DND-41 (cell line): ENCODE measurements at regions not wholly inside any gene's neighbourhood (a gene's known extent, or its start where the extent isn't known, plus 50 kb on each side); places are given as distances from the start of the nearest gene placed in this dataset.
A peak's percentile ranks its signal among the peaks of the same experiment; 100 is the strongest.

ENCODE experiments used
- ATAC-seq: fragments of 200-7000 bp; cut with Tn5 transposase; 3 replicates; pipeline ENCODE4 v1.9.1; 2021; ENCODE audit warnings: low read depth; ENCODE audit not compliant: insufficient read depth
- DNase-seq: peaks from one replicate; pipeline ENCODE4 v3.0.0-alpha.2; 2020
- H2AFZ ChIP-seq: 2 replicates; pipeline ENCODE4 v1.6.0; 2012; ENCODE audit warnings: low read depth, low read length
- H3K27ac ChIP-seq: 2 replicates; pipeline ENCODE4 v1.5.1; 2012; ENCODE audit warnings: low read length, inconsistent platforms
- H3K27me3 ChIP-seq: fragments of 200-600 bp; sonication (generic); 2 replicates; pipeline ENCODE4 v1.6.0; 2012; ENCODE audit warnings: low read length, mild to moderate bottlenecking, inconsistent platforms; ENCODE audit not compliant: insufficient read depth, poor library complexity
- H3K36me3 ChIP-seq: 2 replicates; pipeline ENCODE4 v1.5.1; 2012; ENCODE audit warnings: low read length, inconsistent platforms; ENCODE audit not compliant: insufficient read depth
- H3K4me1 ChIP-seq: 2 replicates; pipeline ENCODE4 v1.5.1; 2012; ENCODE audit warnings: mild to moderate bottlenecking, low read length; ENCODE audit not compliant: insufficient read depth
- H3K4me2 ChIP-seq: 2 replicates; pipeline ENCODE4 v1.6.0; 2012; ENCODE audit warnings: mild to moderate bottlenecking, moderate library complexity, low read length, inconsistent platforms; ENCODE audit not compliant: insufficient read depth
- H3K4me3 ChIP-seq, 2 experiments: fragments of 200-600 bp in 1 of 2; shearing (Covaris generic) in 1 of 2; 2 replicates each; pipeline ENCODE4 v1.5.1; 2012 to 2016; ENCODE audit warnings: inconsistent platforms in 2 of 2, low read length in 2 of 2, mild to moderate bottlenecking in 2 of 2, low read depth in 1 of 2, moderate library complexity in 1 of 2
- H3K79me2 ChIP-seq: 2 replicates; pipeline ENCODE4 v1.6.0; 2012; ENCODE audit warnings: low read length, inconsistent platforms; ENCODE audit not compliant: insufficient read depth
- H3K9ac ChIP-seq: 2 replicates; pipeline ENCODE4 v1.6.0; 2012; ENCODE audit warnings: low read depth, mild to moderate bottlenecking, inconsistent platforms, low read length, moderate library complexity
- H3K9me3 ChIP-seq: 2 replicates; pipeline ENCODE4 v1.5.1; 2012; ENCODE audit warnings: low read length, moderate library complexity, mild to moderate bottlenecking, inconsistent platforms; ENCODE audit not compliant: insufficient read depth, severe bottlenecking
- H4K20me1 ChIP-seq: 2 replicates; pipeline ENCODE4 v1.6.0; 2012; ENCODE audit warnings: low read length; ENCODE audit not compliant: insufficient read depth
- CTCF ChIP-seq: IDR thresholded peaks from 2 replicates; pipeline ENCODE4 v1.5.1; 2012; ENCODE audit warnings: borderline replicate concordance, low read length, moderate library complexity, mild to moderate bottlenecking; ENCODE audit not compliant: poor library complexity, severe bottlenecking; ENCODE audit errors: extremely low read depth
- EZH2 ChIP-seq: IDR thresholded peaks from 3 replicates; pipeline ENCODE4 v1.6.1; 2012; ENCODE audit warnings: borderline replicate concordance, low read depth, mild to moderate bottlenecking, moderate library complexity, low read length, inconsistent platforms; ENCODE audit not compliant: severe bottlenecking

- Histone ChIP-seq H4K20me1 (no peaks in the 10 kb centered on the region), H3K4me2 (peak overlapping the region; percentile 77), H3K4me3 (no peak overlapping the region), H3K27ac (peak overlapping the region; percentile 92), H3K9me3 (no peaks in the 10 kb centered on the region), H3K4me1 (peaks cover 64% of the 10 kb centered on the region), H3K27me3 (no peaks in the 10 kb centered on the region), H3K9ac (peak overlapping the region; percentile 58), H3K79me2 (peaks cover 25% of the 10 kb centered on the region), H3K36me3 (no peaks in the 10 kb centered on the region), H2AFZ (no peak overlapping the region)
- DNase-seq: peak; percentile 70
- no peak for TF ChIP-seq CTCF
- TF ChIP-seq EZH2: no peak
- ATAC-seq: peak; percentile 74
These were observed 52.2 kb downstream of the SIPA1L2 start for GRCh38 chr1:232577772-232578171.

GRCh38 chr1:232576537-232576936 lies 53.4 kb downstream of the SIPA1L2 start:
- Histone ChIP-seq H3K9me3 (no peaks in the 10 kb centered on the region), H3K27ac (no peak overlapping the region), H3K36me3 (no peaks in the 10 kb centered on the region), H3K4me1 (peaks cover 68% of the 10 kb centered on the region), H3K27me3 (no peaks in the 10 kb centered on the region), H3K4me3 (no peak overlapping the region), H4K20me1 (no peaks in the 10 kb centered on the region), H3K4me2 (no peak overlapping the region), H3K9ac (no peak overlapping the region), H3K79me2 (peaks cover 25% of the 10 kb centered on the region), H2AFZ (no peak overlapping the region)
- ATAC-seq (no peak), DNase-seq (no peak)
- TF ChIP-seq EZH2 (no peak), CTCF (no peak)

GRCh38 chr1:232575763-232576040 lies 54.2 kb downstream of the SIPA1L2 start:
- TF ChIP-seq CTCF (no peak), EZH2 (no peak)
- no peak for ATAC-seq
- peaks cover 61% of the 10 kb centered on the region for H3K4me1 ChIP-seq

More at GRCh38 chr1:232575763-232576040, 54.2 kb downstream of the SIPA1L2 start:
- no peak overlapping the region for H3K4me2 ChIP-seq
- H3K36me3 ChIP-seq: no peaks in the 10 kb centered on the region
- no peaks in the 10 kb centered on the region for H3K27me3 ChIP-seq
- no peak overlapping the region for H2AFZ ChIP-seq
- H3K27ac ChIP-seq: no peak overlapping the region
- H3K9me3 ChIP-seq: no peaks in the 10 kb centered on the region
- H3K4me3 ChIP-seq: no peak overlapping the region
- H3K79me2 ChIP-seq: peaks cover 18% of the 10 kb centered on the region
- DNase-seq: no peak
- no peak overlapping the region for H3K9ac ChIP-seq
- no peaks in the 10 kb centered on the region for H4K20me1 ChIP-seq
